DMS153 (cell line): ENCODE measurements at regions not wholly inside any gene's neighbourhood (a gene's known extent, or its start where the extent isn't known, plus 50 kb on each side); places are given as distances from the start of the nearest gene placed in this dataset.
A peak's percentile ranks its signal among the peaks of the same experiment; 100 is the strongest.
"Not testable (repeated sequence)": the region's sequence is repeated elsewhere in the genome, so short reads cannot be mapped to it uniquely, and the experiment has no call there.

ENCODE experiments used
- DNase-seq: peaks from one replicate; lab custom pipeline; 2025; lab: John Stamatoyannopoulos, UW

DNA sequence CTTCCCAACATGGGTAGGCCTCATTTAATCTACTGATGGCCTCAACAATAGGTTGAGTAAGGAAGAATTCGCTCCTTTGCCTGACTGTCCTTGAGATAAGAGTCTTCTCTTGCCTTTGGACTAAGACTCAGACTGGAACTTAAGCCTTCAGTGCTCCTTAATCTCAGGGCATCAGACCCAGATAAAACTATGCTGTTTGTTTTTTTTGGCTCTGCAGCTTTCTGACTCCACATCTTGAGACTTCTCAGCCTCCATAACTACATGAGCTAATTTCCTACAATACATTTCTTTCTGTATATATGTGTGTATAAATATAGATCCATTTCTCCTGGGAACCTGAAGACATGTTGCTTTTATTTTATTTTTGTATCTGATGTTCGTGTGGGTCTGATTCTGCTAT is 1470.7 kb upstream of the PRMT6 start:
- no peak for DNase-seq

GRCh38 chr1:105591681-105592080 is 1464.8 kb upstream of the PRMT6 start:
- DNase-seq: peak; percentile 37

DNA sequence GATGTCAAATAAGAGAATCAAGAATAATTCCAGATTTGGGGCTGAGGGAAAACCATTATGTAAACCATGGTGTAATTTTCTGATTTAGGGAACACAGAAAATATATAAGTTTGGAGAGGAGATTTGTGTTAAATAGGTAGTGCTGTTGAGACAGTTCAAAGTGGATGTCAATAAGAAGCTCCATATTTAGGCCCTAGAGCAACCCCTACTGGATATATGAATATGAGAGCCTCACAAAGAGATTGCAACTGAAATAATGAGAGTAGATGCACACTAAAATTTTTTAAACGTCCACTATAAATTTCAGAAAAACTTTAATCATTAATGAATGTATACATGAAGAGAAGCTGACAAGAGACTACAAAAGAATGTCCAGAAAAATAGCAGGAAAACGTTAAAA is 1447.8 kb upstream of the PRMT6 start:
- DNase-seq: no peak

- no peak for DNase-seq
These were observed 1430.0 kb upstream of the PRMT6 start for GRCh38 chr1:105626276-105626987.

- not testable (repeated sequence) for DNase-seq
These were observed 1425.2 kb upstream of the PRMT6 start for GRCh38 chr1:105631153-105631744.

- no peak for DNase-seq
These were observed 1423.9 kb upstream of the PRMT6 start for GRCh38 chr1:105632342-105633196.

DNA sequence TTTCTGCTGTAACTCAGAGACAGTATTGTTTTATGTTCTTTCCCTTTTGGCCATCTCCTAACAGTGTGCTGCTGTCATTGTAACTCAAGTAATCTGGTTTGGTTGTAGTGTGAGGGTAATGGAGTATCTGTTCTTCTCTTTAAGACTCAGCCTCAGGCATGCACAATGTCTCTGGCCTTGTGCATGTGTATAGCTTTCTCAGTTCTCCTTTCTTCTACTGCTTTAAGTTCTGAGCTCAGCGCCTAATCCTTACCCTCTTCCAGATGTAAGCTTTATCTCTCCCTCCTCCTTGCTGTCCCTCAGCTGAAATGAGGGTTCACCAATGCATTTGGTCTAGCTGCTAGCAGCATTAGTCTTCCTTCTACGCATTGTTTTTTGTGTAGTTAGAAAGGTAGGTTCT is 1420.4 kb upstream of the PRMT6 start:
- no peak for DNase-seq

- no peak for DNase-seq
These were observed 1415.1 kb upstream of the PRMT6 start for GRCh38 chr1:105641407-105641806.

- no peak for DNase-seq
These were observed 1404.4 kb upstream of the PRMT6 start for GRCh38 chr1:105652109-105652508.

- no peak for DNase-seq
These were observed 1401.4 kb upstream of the PRMT6 start for GRCh38 chr1:105655032-105655431.

DNA sequence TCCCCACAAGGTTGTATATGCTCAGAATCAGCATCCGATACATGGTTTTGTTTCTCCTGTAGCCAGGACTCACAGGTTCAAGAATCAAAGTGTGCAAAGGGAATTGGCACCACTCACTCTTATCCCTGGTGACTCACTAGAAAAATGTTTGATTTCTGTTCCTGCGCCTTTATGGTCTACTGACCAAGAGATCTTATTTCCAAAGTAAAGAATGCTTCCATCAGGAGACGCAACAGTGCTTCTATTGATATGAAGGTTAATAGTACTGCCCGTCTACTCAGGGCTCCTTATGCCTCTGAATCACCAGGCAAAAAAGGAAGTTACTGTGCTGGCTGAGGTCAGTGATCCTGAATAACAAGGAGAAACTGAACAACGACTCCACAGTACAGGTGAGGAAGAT is 1392.0 kb upstream of the PRMT6 start:
- no peak for DNase-seq

- DNase-seq: no peak
These were observed 1378.1 kb upstream of the PRMT6 start for GRCh38 chr1:105678334-105678733.

GRCh38 chr1:105684714-105685113 is 1371.8 kb upstream of the PRMT6 start:
- no peak for DNase-seq

DNA sequence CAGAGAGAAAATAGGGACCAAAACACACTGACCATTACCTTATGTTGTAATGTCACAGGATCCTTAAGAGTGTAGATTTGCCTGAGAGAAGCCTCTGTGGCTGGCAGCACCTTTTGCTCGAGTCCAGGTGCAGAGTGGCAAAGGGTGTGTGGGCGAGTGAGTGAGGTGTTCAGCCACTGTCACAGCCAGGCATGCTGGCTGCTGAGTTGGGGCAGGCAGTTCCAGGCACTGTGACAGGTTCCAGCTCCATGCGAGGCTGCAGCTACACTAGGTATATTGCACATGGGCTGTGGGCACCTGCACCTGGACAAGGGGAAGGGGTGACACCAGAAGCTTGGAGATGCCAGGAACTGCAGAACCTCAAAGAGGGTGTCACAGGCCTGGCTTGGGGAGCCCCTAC is 1370.4 kb upstream of the PRMT6 start:
- DNase-seq: no peak

GRCh38 chr1:105686874-105687690 is 1369.4 kb upstream of the PRMT6 start:
- DNase-seq: no peak

DNA sequence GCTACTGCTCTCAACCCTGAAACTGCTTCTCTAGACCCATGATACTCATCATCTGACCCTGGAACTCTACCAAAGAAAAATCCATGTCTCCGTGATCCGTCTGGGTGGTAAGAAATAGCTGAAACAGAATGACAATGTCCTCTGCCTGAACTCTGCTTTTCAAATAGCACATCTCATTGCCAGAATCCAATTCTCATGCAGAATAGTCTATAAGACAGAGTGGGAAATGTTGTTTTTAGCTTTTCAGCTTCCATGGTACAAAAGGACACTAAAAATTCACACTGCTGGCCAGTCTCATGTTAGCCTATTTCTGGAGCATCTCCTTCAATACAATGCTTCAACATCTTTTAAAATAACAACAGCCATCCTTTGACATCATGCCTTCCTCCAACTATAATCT is 1355.8 kb upstream of the PRMT6 start:
- no peak for DNase-seq

DNA sequence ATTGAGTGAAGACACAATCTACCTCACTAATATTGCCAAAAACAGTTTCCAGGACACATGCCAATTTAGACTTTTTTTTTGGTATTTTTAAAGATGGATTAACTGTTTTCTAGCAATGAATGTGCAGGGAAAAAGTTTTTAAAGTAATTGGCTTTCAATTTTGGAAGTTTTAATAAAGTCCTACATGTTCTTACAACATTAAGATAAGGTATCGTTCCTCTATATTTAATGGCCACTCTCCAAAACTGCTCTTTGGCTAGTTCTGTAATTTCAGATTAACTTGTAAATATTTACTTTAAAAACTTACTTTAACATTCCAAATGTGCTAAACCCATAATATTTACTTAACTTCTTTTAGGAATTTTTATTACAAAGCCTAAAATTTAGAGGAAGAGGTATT is 1332.2 kb upstream of the PRMT6 start:
- DNase-seq: no peak

GRCh38 chr1:105730701-105731100 is 1325.8 kb upstream of the PRMT6 start:
- no peak for DNase-seq

GRCh38 chr1:105736349-105736748 is 1320.1 kb upstream of the PRMT6 start:
- DNase-seq: no peak

GRCh38 chr1:105779727-105780126 is 1276.7 kb upstream of the PRMT6 start:
- DNase-seq: no peak

- DNase-seq: no peak
These were observed 1271.5 kb upstream of the PRMT6 start for GRCh38 chr1:105785021-105785420.

DNA sequence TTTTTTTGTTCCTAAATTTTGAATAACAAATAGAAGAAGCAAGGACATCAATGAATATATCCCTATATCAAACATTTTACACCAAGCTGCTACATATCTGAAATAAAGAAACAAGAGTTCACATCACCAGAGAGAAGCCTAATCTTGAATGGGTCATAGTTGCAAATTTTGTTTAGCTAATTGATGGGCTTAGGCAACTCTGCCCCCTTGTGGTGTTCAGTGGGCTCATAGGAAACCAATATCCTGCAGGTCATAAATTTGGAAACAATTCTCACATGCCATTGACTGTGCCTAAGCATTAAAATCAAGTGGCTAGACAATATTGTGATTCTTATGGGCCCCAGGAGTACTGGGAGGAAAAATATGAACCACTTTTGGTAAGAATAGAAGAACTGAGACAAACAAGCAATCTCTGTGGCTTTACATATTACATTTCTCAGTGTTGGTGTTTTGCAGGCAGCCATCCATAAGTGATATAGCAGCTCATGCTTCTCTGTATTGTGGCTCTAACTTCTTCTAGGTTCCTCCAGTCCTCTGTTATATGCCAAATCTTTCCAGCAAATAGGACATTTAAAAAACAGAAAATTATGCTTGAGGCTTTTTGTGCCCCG is 1262.8 kb upstream of the PRMT6 start:
- DNase-seq: peak; percentile 28
